HCT116 (cell line): ENCODE measurements at regions not wholly inside any gene's neighbourhood (a gene's known extent, or its start where the extent isn't known, plus 50 kb on each side); places are given as distances from the start of the nearest gene placed in this dataset.
"Not testable (repeated sequence)": the region's sequence is repeated elsewhere in the genome, so short reads cannot be mapped to it uniquely, and the experiment has no call there.

ENCODE experiments used
- ATAC-seq: fragments of 200-7000 bp; cut with Tn5 transposase; 2 replicates; pipeline ENCODE4 v1.9.1; 2020; ENCODE audit warnings: mild to moderate bottlenecking, moderate library complexity
- BruUV-seq: library from RNA; stranded (reverse); fragments of 400-500 nt; replicated peaks from 2 replicates; lab custom pipeline; 2021; lab: Mats Ljungman, UMichigan
- CTCF ChIA-PET: fragments of 300-600 bp; sonication (Branson Sonifier 250); formaldehyde crosslinking; loops from one replicate; lab custom pipeline; 2021; ENCODE audit warnings: antibody characterized with exemption; lab: Charles Lee
- POLR2A ChIA-PET: fragments of 300-600, 350-600 bp; sonication (Branson Sonifier 250); formaldehyde crosslinking; loops from one replicate; lab custom pipeline; 2021; ENCODE audit warnings: antibody characterized with exemption; lab: Charles Lee
- RAD21 ChIA-PET, 2 experiments: fragments of 300-600 bp; sonication (Branson Sonifier 250); formaldehyde crosslinking; loops; one replicate each; lab custom pipeline; 2023; ENCODE audit warnings: low total read pairs in 2 of 2; ENCODE audit not compliant: uncharacterized antibody in 2 of 2, unreplicated experiment in 2 of 2, low non-redundant PET in 1 of 2; lab: Charles Lee
- DNase-seq: peaks from one replicate; pipeline ENCODE4 v3.0.0-alpha.2; 2010; ENCODE audit warnings: low read depth, low spot score
- H2AFZ ChIP-seq: fragments of 200-600 bp; shearing (Covaris generic), sonication (generic); 2 replicates; pipeline ENCODE4 v1.6.1; 2017; ENCODE audit warnings: low read depth, mixed run types, mixed read lengths, antibody characterized with exemption, low read length; ENCODE audit not compliant: poor library complexity, severe bottlenecking
- H3K27ac ChIP-seq: 2 replicates; pipeline ENCODE4 v1.5.1; 2012; ENCODE audit warnings: low read depth, low read length
- H3K27me3 ChIP-seq: fragments of 200-600 bp; sonication (generic); 2 replicates; pipeline ENCODE4 v1.6.1; 2016; ENCODE audit warnings: mixed run types, low read length, mixed read lengths; ENCODE audit not compliant: insufficient read depth
- H3K36me3 ChIP-seq, 2 experiments: fragments of 200-500 bp in 1 of 2; fragments of 200-600 bp in 1 of 2; sonication (Bioruptor generic) in 1 of 2; sonication (generic) in 1 of 2; 2 replicates each; pipeline versions ENCODE4 v1.5.1 to v1.6.1; 2014 to 2016; ENCODE audit warnings: low read length in 2 of 2, inconsistent platforms in 1 of 2, mixed read lengths in 1 of 2, mixed run types in 1 of 2; ENCODE audit not compliant: insufficient read depth in 2 of 2, control insufficient read depth in 1 of 2
- H3K4me1 ChIP-seq, 2 experiments: fragments of 200-600 bp in 1 of 2; sonication (generic) in 1 of 2; 2 replicates each; pipeline versions ENCODE4 v1.5.1 to v1.6.1; 2012 to 2017; ENCODE audit warnings: low read length in 2 of 2, inconsistent platforms in 1 of 2, mild to moderate bottlenecking in 1 of 2, mixed read lengths in 1 of 2, mixed run types in 1 of 2, moderate library complexity in 1 of 2; ENCODE audit not compliant: insufficient read depth in 2 of 2, control insufficient read depth in 1 of 2
- H3K4me2 ChIP-seq: fragments of 200-600 bp; sonication (generic); 2 replicates; pipeline ENCODE4 v1.6.1; 2017; ENCODE audit warnings: mixed run types, low read length, mixed read lengths
- H3K4me3 ChIP-seq, 2 experiments: fragments of 200-600 bp in 1 of 2; sonication (generic) in 1 of 2; replicated peaks in 1 of 2; 2 replicates each; pipeline ENCODE4 v1.5.1; 2011 to 2016; ENCODE audit warnings: low read length in 2 of 2, control low read depth in 1 of 2, low read depth in 1 of 2, mild to moderate bottlenecking in 1 of 2, mixed read lengths in 1 of 2, mixed run types in 1 of 2
- H3K79me2 ChIP-seq: fragments of 200-600 bp; sonication (generic); 2 replicates; pipeline ENCODE4 v1.6.1; 2017; ENCODE audit warnings: mild to moderate bottlenecking, mixed run types, low read length, moderate library complexity, mixed read lengths; ENCODE audit not compliant: insufficient read depth
- H3K9ac ChIP-seq: fragments of 200-600 bp; sonication (generic); 2 replicates; pipeline ENCODE4 v1.6.1; 2016; ENCODE audit warnings: low read length, mixed read lengths
- H3K9me2 ChIP-seq: fragments of 200-600 bp; sonication (generic), shearing (Covaris generic); 2 replicates; pipeline ENCODE4 v1.6.1; 2017; ENCODE audit warnings: mixed run types, mild to moderate bottlenecking, moderate library complexity; ENCODE audit not compliant: insufficient read depth
- H3K9me3 ChIP-seq, 2 experiments: fragments of 200-500 bp in 1 of 2; fragments of 200-600 bp in 1 of 2; sonication (Bioruptor generic) in 1 of 2; sonication (generic) in 1 of 2; 2 replicates each; pipeline ENCODE4 v1.6.1; 2014 to 2017; ENCODE audit warnings: low read length in 2 of 2, mixed read lengths in 2 of 2, inconsistent platforms in 1 of 2, low read depth in 1 of 2, mild to moderate bottlenecking in 1 of 2, mixed run types in 1 of 2, moderate library complexity in 1 of 2; ENCODE audit not compliant: control insufficient read depth in 1 of 2, insufficient read depth in 1 of 2
- H4K20me1 ChIP-seq: fragments of 200-600 bp; sonication (generic), shearing (Covaris generic); 2 replicates; pipeline ENCODE4 v1.6.1; 2017; ENCODE audit warnings: mixed run types, mild to moderate bottlenecking, moderate library complexity; ENCODE audit not compliant: insufficient read depth
- JUND ChIP-seq: IDR thresholded peaks from 2 replicates; pipeline ENCODE4 v1.6.1; 2012
- POLR2A ChIP-seq: IDR thresholded peaks from 2 replicates; pipeline ENCODE4 v1.7.0; 2011; ENCODE audit warnings: borderline replicate concordance; ENCODE audit not compliant: insufficient read depth, insufficient read length; ENCODE audit errors: extremely low read depth
- POLR2AphosphoS5 ChIP-seq: IDR thresholded peaks from 2 replicates; pipeline ENCODE4 v1.6.1; 2011; ENCODE audit warnings: mild to moderate bottlenecking, low read depth, low read length, moderate library complexity
- TCF7L2 ChIP-seq: IDR thresholded peaks from 2 replicates; pipeline ENCODE4 v1.7.0; 2011; ENCODE audit warnings: borderline replicate concordance, inconsistent platforms; ENCODE audit not compliant: insufficient read depth, insufficient read length; ENCODE audit errors: extremely low read depth
- YY1 ChIP-seq: IDR thresholded peaks from 2 replicates; pipeline ENCODE4 v1.6.1; 2011; ENCODE audit warnings: low read length, low read depth, moderate library complexity, mild to moderate bottlenecking; ENCODE audit not compliant: insufficient replicate concordance; ENCODE audit errors: extremely low read depth
- intact Hi-C: fragments of 100-400 bp; cut with micrococcal nuclease; formaldehyde crosslinking; loops from 2 replicates; pipeline ENCODE4 v1.10.0; 2022

DNA sequence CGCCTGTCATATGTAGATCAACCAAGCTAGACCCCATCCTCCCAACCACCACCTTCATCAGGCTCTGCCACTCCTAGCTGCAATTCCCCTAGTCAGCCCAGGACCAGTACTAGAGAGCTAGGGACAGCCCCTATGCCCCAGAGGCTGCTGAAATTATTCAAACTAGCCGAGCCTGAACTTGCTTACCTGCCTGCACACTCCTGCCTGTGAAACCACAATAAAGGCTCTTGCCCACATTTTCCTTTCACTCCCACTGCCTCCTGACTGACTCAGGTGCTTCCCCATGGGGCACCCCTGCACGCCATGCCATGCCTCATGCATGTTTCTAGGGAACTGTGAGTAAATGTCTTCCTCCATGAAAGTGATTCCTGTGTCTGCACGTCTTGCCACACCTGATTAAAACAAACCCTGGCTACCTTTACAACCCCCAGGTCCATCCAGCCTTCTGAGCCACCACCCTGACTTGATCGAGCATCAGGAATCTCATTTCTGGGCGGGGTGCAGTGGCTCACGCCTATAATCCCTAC lies 66.5 kb upstream of the IER3 start:
- no peaks in the 10 kb centered on the region for H3K79me2 ChIP-seq
- H3K36me3 ChIP-seq = no peaks in the 10 kb centered on the region
- H3K4me3 ChIP-seq = peak overlapping the region in 1 of 2 experiments; percentile 1; a peak in 1 of 4 replicates
- H3K9me2 ChIP-seq = no peaks in the 10 kb centered on the region
- ChIA-PET CTCF (interaction anchor here (0.6 to 1.9 kb wide), 3 partner anchors 9 to 276 kb away, joined by 3 to 7 read pairs (median 3); no protein-coding TSS in a partner anchor), POLR2A (interaction anchor here (0.6 to 30.6 kb wide), 10 partner anchors 9 to 403 kb away, joined by 3 to 680 read pairs (median 9); partner anchors contain the start of genes FLOT1 and IER3), RAD21 (interaction anchor here in 1 of 2 experiments (1.7 kb wide), 1 partner anchor 47 kb away, joined by 4 read pairs; no protein-coding TSS in a partner anchor)
- no peaks in the 10 kb centered on the region for H3K27me3 ChIP-seq
- H3K4me1 ChIP-seq = peaks cover 72 to 85% of the 10 kb centered on the region in 2 experiments
- no TSS peak for BruUV-seq
- DNase-seq = peak; percentile 91
- peak overlapping the region; percentile 65 for H3K9ac ChIP-seq
- ATAC-seq = peak; percentile 56
- H4K20me1 ChIP-seq = no peaks in the 10 kb centered on the region
- intact Hi-C loops = loop anchor here (5.0 to 10.0 kb wide), 2 partner anchors 134 to 196 kb away; partner anchors contain the start of genes MRPS18B and PPP1R10
- H3K4me2 ChIP-seq = peak overlapping the region; percentile 67
- peak overlapping the region; percentile 97 for H3K27ac ChIP-seq
- H3K9me3 ChIP-seq = no peaks in the 10 kb centered on the region
- H2AFZ ChIP-seq = no peak overlapping the region
- TF ChIP-seq POLR2AphosphoS5 = peak; percentile 79; the same call in 1 of the 2 replicates
- TF ChIP-seq JUND = no peak
- peak; percentile 55 for TF ChIP-seq YY1
- TF ChIP-seq TCF7L2 = peak; percentile 92

DNA sequence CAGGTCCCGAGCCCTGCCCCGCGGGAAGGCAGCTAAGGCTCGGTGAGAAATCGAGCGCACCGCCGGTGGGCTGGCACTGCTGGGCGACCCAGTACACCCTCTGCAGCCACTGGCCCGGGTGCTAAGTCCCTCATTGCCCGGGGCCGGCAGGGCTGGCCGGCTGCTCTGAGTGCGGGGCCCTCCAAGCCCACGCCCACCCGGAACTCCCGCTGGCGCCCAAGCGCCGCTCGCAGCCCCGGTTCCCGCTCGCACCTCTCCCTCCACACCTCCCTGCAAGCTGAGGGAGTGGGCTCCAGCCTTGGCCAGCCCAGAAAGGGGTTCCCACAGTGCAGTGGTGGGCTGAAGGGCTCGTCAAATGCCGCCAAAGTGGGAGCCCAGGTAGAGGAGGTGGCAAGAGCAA lies 63.2 kb upstream of the IER3 start:
- intact Hi-C loops, H3K9me2 ChIP-seq, DNase-seq, H4K20me1 ChIP-seq, H3K9ac ChIP-seq, H2AFZ ChIP-seq, H3K36me3 ChIP-seq, H3K9me3 ChIP-seq, BruUV-seq, H3K4me2 ChIP-seq, ATAC-seq, H3K79me2 ChIP-seq, H3K4me3 ChIP-seq, RAD21 ChIA-PET, H3K27me3 ChIP-seq: not testable (repeated sequence)
- peaks cover 64 to 80% of the 10 kb centered on the region in 2 experiments for H3K4me1 ChIP-seq
- CTCF ChIA-PET = interaction anchor here (1.0 to 1.6 kb wide), 2 partner anchors 20 to 280 kb away, joined by 3 to 4 read pairs; no protein-coding TSS in a partner anchor
- H3K27ac ChIP-seq = peak overlapping the region; percentile 69
- POLR2A ChIA-PET = interaction anchor here (0.6 to 30.6 kb wide), 13 partner anchors 8 to 280 kb away, joined by 3 to 680 read pairs (median 14); partner anchors contain the start of genes FLOT1 and IER3
- TF ChIP-seq POLR2A = peak; percentile 45
- TF ChIP-seq, all 23 proteins: peak for 1; not testable (repeated sequence) for 22
